Stomach smooth muscle (tissue), 2 donors: ENCODE measurements at regions not wholly inside any gene's neighbourhood (a gene's known extent, or its start where the extent isn't known, plus 50 kb on each side); places are given as distances from the start of the nearest gene placed in this dataset.

ENCODE experiments used
- H3K27ac ChIP-seq: one replicate; pipeline ENCODE4 v1.7.0; 2013; ENCODE audit warnings: mild to moderate bottlenecking, low read length, inconsistent platforms
- H3K27me3 ChIP-seq, 2 donors: one replicate each; pipeline ENCODE4 v1.7.0; 2013; ENCODE audit warnings: low read length in 2 of 2; ENCODE audit not compliant: insufficient read depth in 2 of 2, control insufficient read depth in 1 of 2
- H3K36me3 ChIP-seq, 2 donors: one replicate each; pipeline ENCODE4 v1.7.0; 2013; ENCODE audit warnings: low read length in 2 of 2; ENCODE audit not compliant: control insufficient read depth in 2 of 2, insufficient read depth in 2 of 2
- H3K4me1 ChIP-seq: one replicate; pipeline ENCODE4 v1.7.0; 2013; ENCODE audit warnings: low read length; ENCODE audit not compliant: control insufficient read depth, insufficient read depth
- H3K4me3 ChIP-seq, 2 donors: one replicate each; pipeline ENCODE4 v1.7.0; 2013; ENCODE audit warnings: low read length in 2 of 2
- H3K9ac ChIP-seq, 2 donors: one replicate each; pipeline ENCODE4 v1.7.0; 2013; ENCODE audit warnings: low read length in 2 of 2, mild to moderate bottlenecking in 1 of 2
- H3K9me3 ChIP-seq, 2 donors: one replicate each; pipeline ENCODE4 v1.7.0; 2013; ENCODE audit warnings: low read length in 2 of 2; ENCODE audit not compliant: control insufficient read depth in 2 of 2
- donor health status: healthy.
- donor health status: Pancreatic carcinoma.

DNA sequence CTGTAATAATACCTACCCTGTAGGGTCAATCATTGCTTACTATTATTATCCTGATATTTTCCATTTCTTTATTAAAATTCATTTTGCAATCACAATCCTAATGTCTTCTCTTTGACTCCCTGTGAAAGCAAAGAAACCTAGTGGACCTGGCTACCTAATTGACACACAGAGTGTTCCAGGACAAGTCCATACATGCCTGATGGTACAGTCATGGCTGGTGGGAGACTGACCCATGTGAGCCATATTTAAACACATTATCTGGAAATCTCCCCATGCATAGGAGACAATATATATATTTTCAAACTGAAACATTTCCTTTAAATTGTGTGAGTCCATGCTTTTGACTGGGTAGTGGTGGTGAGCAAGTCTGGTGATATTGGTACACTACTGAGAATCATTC, 230.6 kb upstream of the DACH1 start:
- Histone ChIP-seq H3K27ac (no peak overlapping the region), H3K4me3 (no peak overlapping the region), H3K9me3 (no peaks in the 10 kb centered on the region), H3K27me3 (no peaks in the 10 kb centered on the region), H3K4me1 (no peaks in the 10 kb centered on the region), H3K9ac (no peak overlapping the region), H3K36me3 (no peaks in the 10 kb centered on the region)

DNA sequence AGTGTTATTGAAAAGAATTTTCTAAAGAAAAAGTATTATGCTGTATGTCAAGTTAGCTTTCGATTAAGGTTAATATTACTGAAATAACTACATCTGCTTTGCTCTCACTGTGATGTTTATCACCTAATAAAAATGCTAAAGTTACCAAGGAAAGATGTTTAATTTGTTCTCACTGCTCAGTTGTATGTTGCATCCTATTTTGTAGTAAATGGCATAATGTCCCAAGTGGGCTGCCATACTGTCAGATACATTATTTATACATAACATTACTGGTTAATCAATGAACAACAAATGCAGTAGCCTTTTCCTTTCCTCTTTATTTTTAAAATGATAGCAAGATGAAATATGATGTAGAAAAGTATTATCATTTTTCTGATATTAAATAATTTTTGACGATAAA, 226.3 kb upstream of the DACH1 start:
- H3K27ac ChIP-seq = no peak overlapping the region
- H3K9me3 ChIP-seq = no peaks in the 10 kb centered on the region
- no peak overlapping the region for H3K4me3 ChIP-seq
- H3K9ac ChIP-seq = no peak overlapping the region
- H3K4me1 ChIP-seq = no peaks in the 10 kb centered on the region
- no peaks in the 10 kb centered on the region for H3K27me3 ChIP-seq
- no peaks in the 10 kb centered on the region for H3K36me3 ChIP-seq

DNA sequence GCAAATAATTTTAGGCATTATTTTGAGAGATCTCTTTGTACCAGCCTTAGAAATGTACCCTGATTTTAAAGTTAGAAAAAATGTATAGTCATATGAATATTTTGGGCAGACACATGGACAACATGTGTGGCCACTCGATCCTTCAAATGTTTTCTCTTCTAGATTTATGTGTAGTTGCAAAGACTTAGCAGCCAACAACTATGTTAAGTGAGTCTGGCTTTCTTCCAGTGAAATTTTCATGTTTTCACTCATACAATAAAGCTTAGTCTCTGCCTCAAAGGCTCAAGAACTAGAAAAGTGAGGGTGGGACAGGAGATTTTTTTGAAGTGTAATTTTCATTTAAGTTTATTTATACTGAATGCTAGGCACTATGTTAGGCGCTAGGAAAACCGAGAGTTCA, 207.7 kb upstream of the DACH1 start:
- Histone ChIP-seq H3K27me3 (no peaks in the 10 kb centered on the region), H3K9me3 (no peaks in the 10 kb centered on the region), H3K36me3 (no peaks in the 10 kb centered on the region), H3K9ac (no peak overlapping the region), H3K4me1 (no peaks in the 10 kb centered on the region), H3K4me3 (no peak overlapping the region), H3K27ac (no peak overlapping the region)

DNA sequence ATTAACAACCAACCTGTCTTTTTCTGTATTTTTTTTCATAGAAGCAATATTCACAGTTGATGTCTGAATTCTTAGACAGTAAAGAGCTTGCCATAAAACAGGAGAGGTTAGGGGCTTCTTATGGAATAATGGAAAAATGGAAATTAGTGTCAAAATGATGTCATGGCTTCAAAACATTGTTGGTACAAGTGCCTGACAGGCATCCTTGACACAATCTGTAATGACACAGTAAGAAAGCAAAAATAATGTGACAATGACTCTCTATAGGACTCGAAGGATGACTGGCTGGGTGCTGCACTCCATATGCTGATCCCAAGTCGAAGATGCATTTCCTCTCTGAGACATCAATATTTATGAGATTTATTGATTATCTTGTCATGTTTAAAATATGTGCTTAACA, 205.3 kb upstream of the DACH1 start:
- Histone ChIP-seq H3K9me3 (no peaks in the 10 kb centered on the region), H3K4me3 (no peak overlapping the region), H3K36me3 (no peaks in the 10 kb centered on the region), H3K27me3 (no peaks in the 10 kb centered on the region), H3K9ac (no peak overlapping the region), H3K27ac (no peak overlapping the region), H3K4me1 (no peaks in the 10 kb centered on the region)

DNA sequence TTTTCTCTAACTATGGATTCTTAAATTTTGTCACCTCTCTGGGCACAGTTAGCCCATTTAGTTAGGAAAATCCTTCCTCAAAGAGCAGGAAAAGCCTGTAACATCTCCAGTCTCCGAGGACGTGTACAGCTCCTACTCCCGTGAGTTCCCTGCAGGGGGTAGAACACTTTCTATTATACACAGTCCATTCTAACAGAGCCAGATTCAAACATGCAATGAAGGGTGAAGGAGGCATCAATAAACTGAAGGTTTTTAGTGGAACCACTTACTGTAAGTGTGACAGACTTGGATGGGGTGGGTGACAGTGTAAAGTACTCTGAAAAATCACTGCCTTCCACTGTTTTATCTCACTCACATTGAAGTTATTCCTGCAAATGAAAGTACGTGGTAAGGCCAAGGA, 204.7 kb upstream of the DACH1 start:
- Histone ChIP-seq H3K9ac (no peak overlapping the region), H3K4me3 (no peak overlapping the region), H3K9me3 (no peaks in the 10 kb centered on the region)

DNA sequence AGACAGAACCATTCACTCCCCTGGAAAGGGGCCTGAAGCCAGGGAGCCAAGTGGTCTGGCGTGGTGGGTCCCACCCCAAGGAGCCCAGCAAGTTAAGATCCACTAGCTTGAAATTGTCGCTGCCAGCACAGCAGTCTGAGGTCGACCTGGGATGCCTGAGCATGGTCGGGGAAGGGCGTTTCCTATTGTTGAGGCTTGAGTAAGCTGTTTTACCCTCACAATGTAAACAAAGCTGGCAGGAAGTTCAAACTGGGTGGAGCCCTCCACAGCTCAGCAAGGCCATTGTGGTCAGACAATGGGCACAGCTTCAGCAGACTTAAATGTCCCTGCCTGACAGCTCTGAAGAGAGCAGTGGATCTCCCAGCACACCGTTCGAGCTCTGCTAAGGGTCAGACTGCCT, 195.6 kb upstream of the DACH1 start:
- H3K27me3 ChIP-seq = no peaks in the 10 kb centered on the region
- no peak overlapping the region for H3K9ac ChIP-seq
- H3K4me1 ChIP-seq = no peaks in the 10 kb centered on the region
- peaks cover 0 to 2% of the 10 kb centered on the region in 2 donors for H3K9me3 ChIP-seq
- H3K4me3 ChIP-seq = no peak overlapping the region
- H3K36me3 ChIP-seq = no peaks in the 10 kb centered on the region
- no peak overlapping the region for H3K27ac ChIP-seq

More for the DNA sequence above, 204.7 kb upstream of the DACH1 start:
- Histone ChIP-seq H3K4me1 (no peaks in the 10 kb centered on the region), H3K27ac (no peak overlapping the region), H3K36me3 (no peaks in the 10 kb centered on the region), H3K27me3 (no peaks in the 10 kb centered on the region)

DNA sequence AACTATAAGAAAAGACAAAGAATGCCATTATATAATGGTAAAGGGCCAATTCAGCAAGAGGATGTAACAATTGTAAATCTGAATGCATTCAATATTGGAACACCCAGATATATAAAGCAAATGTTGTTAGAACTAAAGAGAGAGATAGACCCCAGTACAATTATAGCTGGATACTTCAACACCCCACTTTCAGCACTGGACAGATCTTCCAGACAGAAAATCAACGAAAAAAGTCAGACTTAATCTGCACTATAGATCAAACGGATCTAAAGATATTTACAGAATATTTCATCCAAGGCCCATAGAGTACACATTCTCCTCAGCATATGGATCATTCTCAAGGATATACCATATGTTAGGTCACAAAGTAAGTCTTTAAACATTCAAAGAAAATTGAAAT, 194.6 kb upstream of the DACH1 start:
- H3K36me3 ChIP-seq = no peaks in the 10 kb centered on the region
- no peaks in the 10 kb centered on the region for H3K4me1 ChIP-seq
- no peak overlapping the region for H3K27ac ChIP-seq
- no peak overlapping the region for H3K9ac ChIP-seq
- H3K4me3 ChIP-seq = no peak overlapping the region
- H3K9me3 ChIP-seq = peaks cover 0 to 2% of the 10 kb centered on the region in 2 donors
- H3K27me3 ChIP-seq = no peaks in the 10 kb centered on the region

DNA sequence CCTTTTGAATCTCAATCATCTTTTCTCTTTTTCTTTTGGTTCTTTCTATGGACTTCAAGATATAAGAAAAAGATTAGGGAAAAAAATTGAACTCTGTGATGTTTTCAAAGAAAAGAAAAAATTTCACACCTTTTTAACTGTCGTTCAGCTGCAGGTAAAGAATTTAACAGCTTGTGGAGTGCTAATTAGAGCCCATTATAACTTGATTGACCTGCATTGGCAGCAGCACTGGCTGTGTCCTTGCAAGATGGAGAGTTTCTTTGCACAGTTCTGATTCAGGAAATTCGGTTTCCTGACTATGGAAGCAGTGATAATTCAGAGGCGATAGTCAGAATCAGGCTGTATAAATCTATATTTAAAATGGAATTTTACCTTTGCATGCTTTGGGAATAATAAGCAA, 183.2 kb upstream of the DACH1 start:
- Histone ChIP-seq H3K4me3 (no peak overlapping the region), H3K36me3 (no peaks in the 10 kb centered on the region), H3K9ac (no peak overlapping the region), H3K27ac (no peak overlapping the region), H3K27me3 (no peaks in the 10 kb centered on the region), H3K9me3 (no peaks in the 10 kb centered on the region), H3K4me1 (no peaks in the 10 kb centered on the region)

DNA sequence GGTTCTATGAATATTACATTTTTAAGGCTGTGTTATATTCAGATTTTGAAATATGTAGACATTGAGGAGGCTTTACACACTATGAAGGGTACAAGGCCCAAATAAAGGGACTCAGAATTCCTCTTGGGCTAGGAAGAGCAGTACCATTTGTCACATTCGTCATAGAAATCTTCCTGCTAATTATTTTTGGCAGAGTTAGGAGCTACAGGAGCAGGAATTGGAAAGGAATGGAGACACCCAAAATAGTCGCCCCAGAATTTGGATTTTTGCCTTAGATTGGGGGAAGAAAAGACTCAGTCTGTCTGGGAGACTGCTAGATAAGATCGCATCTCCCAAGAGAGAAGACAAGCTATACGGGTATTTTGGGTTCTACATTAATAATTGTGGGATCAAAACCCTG, 176.4 kb upstream of the DACH1 start:
- Histone ChIP-seq H3K4me1 (no peaks in the 10 kb centered on the region), H3K4me3 (no peak overlapping the region)

DNA sequence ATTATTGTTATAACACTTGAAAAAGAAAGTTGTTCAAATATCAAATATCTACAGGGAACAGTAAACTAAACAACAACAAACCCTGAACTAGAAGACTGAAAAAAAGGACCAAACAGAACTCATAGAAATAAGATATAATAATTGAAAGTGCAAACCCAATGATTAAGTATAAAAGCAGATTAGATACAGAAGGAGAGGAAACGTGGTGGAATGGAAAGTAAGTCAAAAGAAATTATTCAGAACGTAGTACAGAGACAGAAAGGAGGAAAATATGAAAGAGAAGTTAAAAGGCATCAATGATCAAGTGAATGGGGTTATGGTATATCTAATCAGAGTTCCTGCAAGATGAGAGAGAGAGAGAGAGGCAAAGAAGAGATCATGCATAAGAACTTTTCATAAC, 174.2 kb upstream of the DACH1 start:
- Histone ChIP-seq H3K4me3 (no peak overlapping the region), H3K27me3 (no peaks in the 10 kb centered on the region), H3K27ac (no peak overlapping the region), H3K9ac (no peak overlapping the region), H3K9me3 (no peaks in the 10 kb centered on the region), H3K36me3 (no peaks in the 10 kb centered on the region), H3K4me1 (no peaks in the 10 kb centered on the region)

More for the DNA sequence above, 176.4 kb upstream of the DACH1 start:
- Histone ChIP-seq H3K36me3 (no peaks in the 10 kb centered on the region), H3K27ac (no peak overlapping the region), H3K27me3 (no peaks in the 10 kb centered on the region), H3K9ac (no peak overlapping the region), H3K9me3 (no peaks in the 10 kb centered on the region)

DNA sequence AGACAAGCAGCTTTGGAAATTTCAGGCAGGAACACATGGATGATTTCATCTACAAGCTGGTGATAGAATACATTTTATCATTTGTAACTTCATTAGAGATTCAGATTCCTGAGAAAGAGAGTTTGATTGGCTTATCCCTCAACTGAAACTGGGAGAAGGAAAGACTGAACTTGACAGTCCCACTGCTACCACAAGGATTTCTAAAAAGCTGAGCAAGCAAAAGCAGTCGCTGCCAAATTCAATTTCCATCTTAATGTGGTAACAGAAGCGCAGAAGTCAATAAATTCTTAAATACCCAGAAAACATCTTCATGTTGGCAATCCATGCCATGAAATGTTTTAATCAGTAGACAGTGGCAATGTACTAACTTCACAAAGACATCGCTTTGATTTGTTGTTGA, 172.1 kb upstream of the DACH1 start:
- Histone ChIP-seq H3K4me3 (no peak overlapping the region), H3K9me3 (no peaks in the 10 kb centered on the region), H3K9ac (no peak overlapping the region), H3K27me3 (no peaks in the 10 kb centered on the region), H3K36me3 (no peaks in the 10 kb centered on the region), H3K27ac (no peak overlapping the region), H3K4me1 (no peaks in the 10 kb centered on the region)

DNA sequence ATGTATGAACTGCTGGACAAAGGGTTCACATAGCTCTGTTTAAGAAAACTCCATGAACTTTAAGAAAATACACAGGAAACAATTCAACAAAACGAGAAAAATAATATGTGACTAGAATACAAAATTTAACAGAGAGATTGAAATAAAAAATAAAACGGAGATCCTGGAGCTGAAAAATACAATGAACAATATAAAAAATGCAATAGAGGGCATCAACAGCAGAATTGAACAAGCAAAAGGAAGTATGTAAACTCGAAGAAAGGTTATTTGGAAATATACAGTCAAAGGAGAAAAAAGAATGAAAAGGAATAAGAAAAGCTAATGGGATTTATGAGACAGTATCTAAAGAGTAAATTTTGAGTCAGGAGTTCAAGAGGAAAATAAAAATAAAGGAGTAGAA, 163.0 kb upstream of the DACH1 start:
- H3K9ac ChIP-seq = no peak overlapping the region
- no peaks in the 10 kb centered on the region for H3K27me3 ChIP-seq
- no peaks in the 10 kb centered on the region for H3K36me3 ChIP-seq
- no peak overlapping the region for H3K27ac ChIP-seq
- peaks cover 0 to 4% of the 10 kb centered on the region in 2 donors for H3K9me3 ChIP-seq
- H3K4me1 ChIP-seq = no peaks in the 10 kb centered on the region
- H3K4me3 ChIP-seq = no peak overlapping the region
